Mesendoderm (in vitro differentiated cells): ENCODE measurements at regions not wholly inside any gene's neighbourhood (a gene's known extent, or its start where the extent isn't known, plus 50 kb on each side); places are given as distances from the start of the nearest gene placed in this dataset.

ENCODE experiments used
- DNase-seq: peaks from one replicate; pipeline ENCODE4 v3.0.0; 2013
- H2AK5ac ChIP-seq: 2 replicates; pipeline ENCODE4 v1.6.1; 2013; ENCODE audit warnings: low read length, inconsistent platforms
- H2BK120ac ChIP-seq: 2 replicates; pipeline ENCODE4 v1.6.1; 2013; ENCODE audit warnings: low read depth, mild to moderate bottlenecking, low read length, moderate library complexity, mixed read lengths
- H2BK15ac ChIP-seq: replicated peaks from 2 replicates; pipeline ENCODE4 v1.6.1; 2013; ENCODE audit warnings: low read depth, mild to moderate bottlenecking, moderate library complexity
- H2BK5ac ChIP-seq: 2 replicates; pipeline ENCODE4 v1.6.1; 2013; ENCODE audit warnings: low read length, inconsistent platforms
- H3K18ac ChIP-seq: 2 replicates; pipeline ENCODE4 v1.6.1; 2013; ENCODE audit warnings: mild to moderate bottlenecking, low read length, mixed read lengths
- H3K23ac ChIP-seq: one replicate; pipeline ENCODE4 v1.6.1; 2013; ENCODE audit warnings: low read length
- H3K27ac ChIP-seq: 2 replicates; pipeline ENCODE4 v1.5.1; 2013; ENCODE audit warnings: low read depth, mild to moderate bottlenecking, inconsistent platforms, low read length, moderate library complexity
- H3K27me3 ChIP-seq: 2 replicates; pipeline ENCODE4 v1.6.1; 2013; ENCODE audit warnings: low read length, control low read depth, mild to moderate bottlenecking, inconsistent platforms; ENCODE audit not compliant: insufficient read depth, poor library complexity
- H3K36me3 ChIP-seq: 2 replicates; pipeline ENCODE4 v1.6.1; 2013; ENCODE audit warnings: low read length, inconsistent platforms; ENCODE audit not compliant: control insufficient read depth, insufficient read depth
- H3K4ac ChIP-seq: one replicate; pipeline ENCODE4 v1.6.1; 2013; ENCODE audit warnings: low read depth, mild to moderate bottlenecking, low read length, moderate library complexity
- H3K4me1 ChIP-seq: 2 replicates; pipeline ENCODE4 v1.6.1; 2013; ENCODE audit warnings: low read depth, low read length, inconsistent platforms; ENCODE audit not compliant: control insufficient read depth
- H3K4me2 ChIP-seq: 2 replicates; pipeline ENCODE4 v1.6.1; 2013; ENCODE audit warnings: low read length
- H3K4me3 ChIP-seq: 2 replicates; pipeline ENCODE4 v1.5.1; 2013; ENCODE audit warnings: mild to moderate bottlenecking, low read length
- H3K56ac ChIP-seq: one replicate; pipeline ENCODE4 v1.6.1; 2013; ENCODE audit warnings: low read length
- H3K79me1 ChIP-seq: 2 replicates; pipeline ENCODE4 v1.6.1; 2013; ENCODE audit warnings: low read length, inconsistent platforms
- H3K79me2 ChIP-seq: 2 replicates; pipeline ENCODE4 v1.6.1; 2013; ENCODE audit warnings: mild to moderate bottlenecking, low read length; ENCODE audit not compliant: control insufficient read depth, insufficient read depth
- H3K9ac ChIP-seq: 2 replicates; pipeline ENCODE4 v1.6.1; 2013; ENCODE audit warnings: low read length, inconsistent platforms
- H4K5ac ChIP-seq: one replicate; pipeline ENCODE4 v1.6.1; 2013; ENCODE audit warnings: low read length
- H4K8ac ChIP-seq: one replicate; pipeline ENCODE4 v1.6.1; 2013; ENCODE audit warnings: low read depth, mild to moderate bottlenecking, control low read depth, low read length, moderate library complexity
- WGBS: extraction: QIAGEN DNeasy Blood & Tissue Kit; methylation state at CpG from one replicate; pipeline ENCODE4 v1.1.7; 2013; ENCODE audit warnings: low lambda C conversion rate, missing lambda C conversion rate; ENCODE audit not compliant: insufficient coverage; ENCODE audit errors: extremely low coverage; 5-methylcytosine and 5-hydroxymethylcytosine counted together

DNA sequence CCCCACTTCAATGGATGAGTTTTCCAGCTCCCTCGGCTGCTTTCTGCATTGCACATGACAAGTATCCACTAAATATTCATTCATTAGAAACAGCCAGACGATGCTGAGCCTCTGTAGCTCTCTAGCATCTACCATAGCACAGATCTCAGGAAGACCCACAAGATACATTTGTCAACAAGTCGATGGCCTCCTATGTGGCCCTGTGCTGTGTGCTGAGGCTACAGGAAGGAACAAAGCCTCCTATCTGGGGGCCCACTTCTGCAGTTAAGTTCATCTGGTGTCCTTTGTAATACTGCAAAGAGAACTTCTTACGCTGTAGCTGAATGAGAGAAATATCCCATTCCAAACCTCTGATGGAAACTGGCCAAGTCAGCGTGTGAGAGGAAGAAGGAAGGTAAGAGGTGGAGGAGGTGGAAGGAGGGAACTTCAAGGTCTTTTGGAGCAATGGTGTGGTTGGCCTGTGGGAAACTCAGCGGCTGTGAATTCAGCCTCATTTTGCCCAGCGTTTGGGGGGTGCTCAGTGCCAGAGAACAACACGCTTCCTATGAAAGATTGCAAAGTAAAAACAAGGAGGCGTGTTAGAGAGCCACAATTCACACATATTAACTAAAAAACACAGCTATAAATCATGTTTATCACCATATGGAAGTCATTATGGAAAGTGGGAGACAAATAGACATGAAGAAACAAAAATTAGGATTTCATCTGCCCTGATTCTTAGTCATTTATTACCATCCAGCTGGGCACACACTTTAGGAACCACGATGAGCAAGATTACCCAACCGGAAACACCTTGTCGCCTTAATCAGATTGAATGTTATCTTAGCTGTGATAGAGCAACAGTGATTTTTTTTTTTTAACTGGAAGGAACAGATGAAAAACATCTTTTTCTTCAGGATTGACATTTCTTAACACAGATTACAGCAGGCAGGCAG, 62.2 kb upstream of the USP6NL start:
- no peak for DNase-seq
- Histone ChIP-seq H4K5ac (no peak overlapping the region), H4K8ac (no peak overlapping the region), H2AK5ac (no peak overlapping the region), H3K27ac (no peak overlapping the region), H3K4me1 (no peaks in the 10 kb centered on the region), H3K9ac (no peak overlapping the region), H3K18ac (no peak overlapping the region), H3K23ac (no peak overlapping the region), H3K79me2 (no peaks in the 10 kb centered on the region), H3K4ac (no peak overlapping the region), H3K27me3 (no peaks in the 10 kb centered on the region), H3K36me3 (no peaks in the 10 kb centered on the region), H2BK5ac (no peak overlapping the region), H3K56ac (no peak overlapping the region), H3K4me2 (no peak overlapping the region), H3K4me3 (no peak overlapping the region), H2BK15ac (no peak overlapping the region), H3K79me1 (no peaks in the 10 kb centered on the region), H2BK120ac (no peak overlapping the region)
- no CpG with 5 or more reads among the region's 12 CpGs for WGBS

DNA sequence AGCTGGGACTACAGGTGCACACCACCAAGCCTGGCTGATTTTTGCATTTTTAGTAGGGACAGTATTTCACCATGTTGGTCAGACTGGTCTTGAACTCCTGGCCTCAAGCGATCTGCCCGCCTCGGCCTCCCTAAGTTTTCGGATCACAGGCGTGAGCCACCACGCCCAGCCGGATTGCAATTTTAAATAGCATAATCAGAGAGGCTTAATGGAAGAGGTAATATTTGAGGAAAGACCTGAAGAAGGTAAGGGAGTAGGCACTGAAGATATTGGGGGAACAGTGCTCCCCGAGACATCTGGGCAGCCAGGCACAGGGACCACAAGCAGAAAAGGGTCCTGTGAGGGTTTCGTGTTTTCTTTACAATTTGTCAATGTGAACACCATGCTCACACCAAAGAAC, 61.4 kb upstream of the USP6NL start:
- Histone ChIP-seq H3K27ac (no peak overlapping the region), H2BK15ac (no peak overlapping the region), H3K4me1 (no peaks in the 10 kb centered on the region), H3K4me3 (no peak overlapping the region), H3K18ac (no peak overlapping the region), H3K9ac (no peak overlapping the region), H2AK5ac (no peak overlapping the region), H2BK120ac (no peak overlapping the region), H2BK5ac (no peak overlapping the region), H3K79me2 (no peaks in the 10 kb centered on the region), H4K5ac (no peak overlapping the region), H4K8ac (no peak overlapping the region), H3K4me2 (no peak overlapping the region), H3K36me3 (no peaks in the 10 kb centered on the region), H3K79me1 (no peaks in the 10 kb centered on the region), H3K27me3 (no peaks in the 10 kb centered on the region), H3K56ac (no peak overlapping the region), H3K4ac (no peak overlapping the region), H3K23ac (no peak overlapping the region)
- no peak for DNase-seq
- no CpG with 5 or more reads among the region's 9 CpGs for WGBS

DNA sequence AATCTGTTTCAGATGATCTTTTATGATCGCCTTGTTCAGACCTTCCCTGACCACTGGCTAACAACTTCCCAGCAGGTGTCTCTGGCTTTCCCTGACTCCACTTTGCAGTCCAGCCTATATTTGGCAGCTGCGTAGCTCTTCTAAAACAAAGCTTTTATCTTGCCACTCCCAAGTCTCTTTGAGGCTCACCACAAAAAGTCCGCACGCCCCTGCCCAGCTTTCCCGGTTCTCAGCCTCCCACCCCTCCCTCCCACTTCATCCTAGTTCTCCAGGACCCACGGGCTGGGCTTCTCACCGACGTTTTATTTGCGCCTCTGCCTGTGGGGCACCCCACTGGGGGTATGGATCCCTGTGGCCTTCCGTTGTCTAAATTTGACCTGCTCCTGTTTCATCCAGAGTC, 58.9 kb upstream of the USP6NL start:
- Histone ChIP-seq H3K36me3 (no peaks in the 10 kb centered on the region), H4K5ac (no peak overlapping the region), H3K18ac (no peak overlapping the region), H3K79me2 (no peaks in the 10 kb centered on the region), H3K79me1 (no peaks in the 10 kb centered on the region), H3K4me2 (no peak overlapping the region), H2BK5ac (no peak overlapping the region), H4K8ac (no peak overlapping the region), H3K27ac (no peak overlapping the region), H2BK15ac (no peak overlapping the region), H3K56ac (no peak overlapping the region), H3K4me3 (no peak overlapping the region), H3K23ac (no peak overlapping the region), H3K27me3 (no peaks in the 10 kb centered on the region), H3K4ac (no peak overlapping the region), H3K4me1 (no peaks in the 10 kb centered on the region), H2AK5ac (no peak overlapping the region), H3K9ac (no peak overlapping the region), H2BK120ac (no peak overlapping the region)
- no CpG with 5 or more reads among the region's 10 CpGs for WGBS
- no peak for DNase-seq

DNA sequence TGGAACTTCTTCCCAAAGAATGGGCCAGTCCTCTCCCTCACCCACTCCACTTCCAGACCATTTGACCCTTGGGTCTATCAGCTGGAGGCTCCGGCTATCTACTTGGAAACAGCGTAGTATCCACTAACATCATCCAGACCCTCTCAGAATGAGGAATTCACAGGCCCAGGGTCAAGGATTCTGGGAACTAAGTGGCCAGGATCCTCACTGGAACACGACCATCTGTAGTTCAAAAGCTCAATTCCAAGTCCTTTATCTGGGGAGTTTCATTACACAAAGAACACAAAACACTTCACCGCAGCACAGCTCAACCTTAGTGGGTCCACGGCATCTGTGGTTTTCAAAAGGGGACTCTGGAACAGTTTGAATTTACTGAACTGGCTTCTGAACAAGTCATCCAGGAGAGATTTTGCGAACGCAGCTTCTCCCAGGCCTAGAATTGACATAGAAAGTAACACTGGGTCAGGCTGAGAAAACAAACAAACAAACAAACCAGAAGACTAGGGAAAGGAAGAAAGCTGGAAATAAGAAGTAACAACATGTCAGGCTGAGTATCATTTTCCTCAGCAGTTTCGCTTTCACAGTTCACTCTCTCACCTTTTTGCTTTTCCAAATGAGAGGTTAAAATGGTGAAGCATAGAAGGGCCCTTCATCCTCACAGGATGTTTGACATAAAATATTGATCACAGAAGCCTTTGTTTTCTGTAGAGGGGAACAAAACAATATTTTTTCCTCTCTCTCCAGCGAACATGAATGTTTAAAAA, 57.6 kb upstream of the USP6NL start:
- no CpG with 5 or more reads among the region's 9 CpGs for WGBS
- Histone ChIP-seq H2AK5ac (no peak overlapping the region), H3K56ac (no peak overlapping the region)

DNA sequence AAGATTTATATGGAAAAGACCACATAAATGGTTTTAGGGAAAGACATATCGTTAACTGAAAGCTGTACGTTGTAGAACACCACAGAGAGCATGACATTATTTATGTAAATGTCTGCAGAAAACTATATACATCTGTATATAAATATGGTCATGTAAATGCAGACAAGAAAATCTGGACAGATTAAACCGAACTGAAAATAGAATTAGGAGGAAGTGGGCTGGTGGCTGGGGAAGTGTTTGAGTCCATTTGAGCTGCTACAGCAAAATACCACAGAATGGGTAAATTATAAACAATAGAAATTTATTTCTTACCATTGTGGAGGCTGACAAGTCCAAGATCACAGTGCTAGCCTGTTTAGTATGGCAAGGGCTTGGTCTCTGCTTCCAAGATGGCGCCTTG, 56.3 kb upstream of the USP6NL start:
- Histone ChIP-seq H2BK5ac (no peak overlapping the region), H3K9ac (no peak overlapping the region), H3K4me1 (no peaks in the 10 kb centered on the region), H2AK5ac (no peak overlapping the region), H3K56ac (no peak overlapping the region), H4K5ac (no peak overlapping the region), H3K27ac (no peak overlapping the region), H2BK120ac (no peak overlapping the region), H3K23ac (no peak overlapping the region), H2BK15ac (no peak overlapping the region), H3K79me1 (no peaks in the 10 kb centered on the region), H3K4me2 (no peak overlapping the region), H3K4me3 (no peak overlapping the region), H3K18ac (no peak overlapping the region), H4K8ac (no peak overlapping the region), H3K27me3 (no peaks in the 10 kb centered on the region), H3K79me2 (no peaks in the 10 kb centered on the region), H3K36me3 (no peaks in the 10 kb centered on the region), H3K4ac (no peak overlapping the region)
- DNase-seq, result no peak
- WGBS, result no CpG with 5 or more reads among the region's 4 CpGs

More for the DNA sequence above, 57.6 kb upstream of the USP6NL start:
- Histone ChIP-seq H3K4me3 (no peak overlapping the region), H3K18ac (no peak overlapping the region), H3K9ac (no peak overlapping the region), H3K79me2 (no peaks in the 10 kb centered on the region), H3K36me3 (no peaks in the 10 kb centered on the region), H3K4me1 (no peaks in the 10 kb centered on the region), H3K4ac (no peak overlapping the region), H4K8ac (no peak overlapping the region), H2BK5ac (no peak overlapping the region), H3K27me3 (no peaks in the 10 kb centered on the region), H3K79me1 (no peaks in the 10 kb centered on the region), H4K5ac (no peak overlapping the region), H3K27ac (no peak overlapping the region), H2BK120ac (no peak overlapping the region), H3K23ac (no peak overlapping the region), H2BK15ac (no peak overlapping the region), H3K4me2 (no peak overlapping the region)
- DNase-seq, result no peak
